H1 (cell line): ENCODE measurements at regions not wholly inside any gene's neighbourhood (a gene's known extent, or its start where the extent isn't known, plus 50 kb on each side); places are given as distances from the start of the nearest gene placed in this dataset.

ENCODE experiments used
- CTBP2 ChIP-seq: IDR thresholded peaks from 2 replicates; pipeline ENCODE4 v1.7.0; 2011; ENCODE audit warnings: borderline replicate concordance, mild to moderate bottlenecking, moderate library complexity, mixed read lengths, low read length; ENCODE audit not compliant: insufficient read depth, insufficient read length
- EP300 ChIP-seq, 2 experiments: IDR thresholded peaks; 1 replicate in 1 of 2; 2 replicates in 1 of 2; pipeline ENCODE4 v1.6.1; 2011 to 2012; ENCODE audit warnings: low read depth in 2 of 2, low read length in 2 of 2, mild to moderate bottlenecking in 2 of 2, borderline replicate concordance in 1 of 2, inconsistent platforms in 1 of 2, moderate library complexity in 1 of 2
- JUN ChIP-seq: IDR thresholded peaks from 2 replicates; pipeline ENCODE4 v1.6.1; 2011; ENCODE audit warnings: low read depth, mild to moderate bottlenecking, improper control_type of control experiment, low read length
- NRF1 ChIP-seq: IDR thresholded peaks from 2 replicates; pipeline ENCODE4 v1.6.1; 2011; ENCODE audit warnings: mild to moderate bottlenecking, low read depth, low read length, improper control_type of control experiment
- SP2 ChIP-seq: IDR thresholded peaks from 2 replicates; pipeline ENCODE4 v1.6.1; 2012; ENCODE audit warnings: mild to moderate bottlenecking, low read length, inconsistent platforms
- TAF7 ChIP-seq: optimal IDR thresholded peaks from 2 replicates; pipeline ENCODE3; 2011; ENCODE audit warnings: low read depth, mild to moderate bottlenecking, inconsistent platforms, low read length, moderate library complexity, borderline replicate concordance
- TF ChIP-seq, protein P1 (sequence below): fragments of 300-600 bp; sonication (generic); IDR thresholded peaks from 2 replicates; pipeline ENCODE4 v1.7.1; 2012; ENCODE audit warnings: low read length, moderate library complexity, mild to moderate bottlenecking, inconsistent platforms; ENCODE audit not compliant: insufficient replicate concordance
- TF ChIP-seq, protein P2 (sequence below): IDR thresholded peaks from 2 replicates; pipeline ENCODE4 v1.6.1; 2011; ENCODE audit warnings: low read depth, mild to moderate bottlenecking, low read length; ENCODE audit not compliant: insufficient read depth

GRCh38 chr3:109713288-109713687 is 375.9 kb upstream of the DPPA4 start (continued):
- TF ChIP-seq, protein P1, sequence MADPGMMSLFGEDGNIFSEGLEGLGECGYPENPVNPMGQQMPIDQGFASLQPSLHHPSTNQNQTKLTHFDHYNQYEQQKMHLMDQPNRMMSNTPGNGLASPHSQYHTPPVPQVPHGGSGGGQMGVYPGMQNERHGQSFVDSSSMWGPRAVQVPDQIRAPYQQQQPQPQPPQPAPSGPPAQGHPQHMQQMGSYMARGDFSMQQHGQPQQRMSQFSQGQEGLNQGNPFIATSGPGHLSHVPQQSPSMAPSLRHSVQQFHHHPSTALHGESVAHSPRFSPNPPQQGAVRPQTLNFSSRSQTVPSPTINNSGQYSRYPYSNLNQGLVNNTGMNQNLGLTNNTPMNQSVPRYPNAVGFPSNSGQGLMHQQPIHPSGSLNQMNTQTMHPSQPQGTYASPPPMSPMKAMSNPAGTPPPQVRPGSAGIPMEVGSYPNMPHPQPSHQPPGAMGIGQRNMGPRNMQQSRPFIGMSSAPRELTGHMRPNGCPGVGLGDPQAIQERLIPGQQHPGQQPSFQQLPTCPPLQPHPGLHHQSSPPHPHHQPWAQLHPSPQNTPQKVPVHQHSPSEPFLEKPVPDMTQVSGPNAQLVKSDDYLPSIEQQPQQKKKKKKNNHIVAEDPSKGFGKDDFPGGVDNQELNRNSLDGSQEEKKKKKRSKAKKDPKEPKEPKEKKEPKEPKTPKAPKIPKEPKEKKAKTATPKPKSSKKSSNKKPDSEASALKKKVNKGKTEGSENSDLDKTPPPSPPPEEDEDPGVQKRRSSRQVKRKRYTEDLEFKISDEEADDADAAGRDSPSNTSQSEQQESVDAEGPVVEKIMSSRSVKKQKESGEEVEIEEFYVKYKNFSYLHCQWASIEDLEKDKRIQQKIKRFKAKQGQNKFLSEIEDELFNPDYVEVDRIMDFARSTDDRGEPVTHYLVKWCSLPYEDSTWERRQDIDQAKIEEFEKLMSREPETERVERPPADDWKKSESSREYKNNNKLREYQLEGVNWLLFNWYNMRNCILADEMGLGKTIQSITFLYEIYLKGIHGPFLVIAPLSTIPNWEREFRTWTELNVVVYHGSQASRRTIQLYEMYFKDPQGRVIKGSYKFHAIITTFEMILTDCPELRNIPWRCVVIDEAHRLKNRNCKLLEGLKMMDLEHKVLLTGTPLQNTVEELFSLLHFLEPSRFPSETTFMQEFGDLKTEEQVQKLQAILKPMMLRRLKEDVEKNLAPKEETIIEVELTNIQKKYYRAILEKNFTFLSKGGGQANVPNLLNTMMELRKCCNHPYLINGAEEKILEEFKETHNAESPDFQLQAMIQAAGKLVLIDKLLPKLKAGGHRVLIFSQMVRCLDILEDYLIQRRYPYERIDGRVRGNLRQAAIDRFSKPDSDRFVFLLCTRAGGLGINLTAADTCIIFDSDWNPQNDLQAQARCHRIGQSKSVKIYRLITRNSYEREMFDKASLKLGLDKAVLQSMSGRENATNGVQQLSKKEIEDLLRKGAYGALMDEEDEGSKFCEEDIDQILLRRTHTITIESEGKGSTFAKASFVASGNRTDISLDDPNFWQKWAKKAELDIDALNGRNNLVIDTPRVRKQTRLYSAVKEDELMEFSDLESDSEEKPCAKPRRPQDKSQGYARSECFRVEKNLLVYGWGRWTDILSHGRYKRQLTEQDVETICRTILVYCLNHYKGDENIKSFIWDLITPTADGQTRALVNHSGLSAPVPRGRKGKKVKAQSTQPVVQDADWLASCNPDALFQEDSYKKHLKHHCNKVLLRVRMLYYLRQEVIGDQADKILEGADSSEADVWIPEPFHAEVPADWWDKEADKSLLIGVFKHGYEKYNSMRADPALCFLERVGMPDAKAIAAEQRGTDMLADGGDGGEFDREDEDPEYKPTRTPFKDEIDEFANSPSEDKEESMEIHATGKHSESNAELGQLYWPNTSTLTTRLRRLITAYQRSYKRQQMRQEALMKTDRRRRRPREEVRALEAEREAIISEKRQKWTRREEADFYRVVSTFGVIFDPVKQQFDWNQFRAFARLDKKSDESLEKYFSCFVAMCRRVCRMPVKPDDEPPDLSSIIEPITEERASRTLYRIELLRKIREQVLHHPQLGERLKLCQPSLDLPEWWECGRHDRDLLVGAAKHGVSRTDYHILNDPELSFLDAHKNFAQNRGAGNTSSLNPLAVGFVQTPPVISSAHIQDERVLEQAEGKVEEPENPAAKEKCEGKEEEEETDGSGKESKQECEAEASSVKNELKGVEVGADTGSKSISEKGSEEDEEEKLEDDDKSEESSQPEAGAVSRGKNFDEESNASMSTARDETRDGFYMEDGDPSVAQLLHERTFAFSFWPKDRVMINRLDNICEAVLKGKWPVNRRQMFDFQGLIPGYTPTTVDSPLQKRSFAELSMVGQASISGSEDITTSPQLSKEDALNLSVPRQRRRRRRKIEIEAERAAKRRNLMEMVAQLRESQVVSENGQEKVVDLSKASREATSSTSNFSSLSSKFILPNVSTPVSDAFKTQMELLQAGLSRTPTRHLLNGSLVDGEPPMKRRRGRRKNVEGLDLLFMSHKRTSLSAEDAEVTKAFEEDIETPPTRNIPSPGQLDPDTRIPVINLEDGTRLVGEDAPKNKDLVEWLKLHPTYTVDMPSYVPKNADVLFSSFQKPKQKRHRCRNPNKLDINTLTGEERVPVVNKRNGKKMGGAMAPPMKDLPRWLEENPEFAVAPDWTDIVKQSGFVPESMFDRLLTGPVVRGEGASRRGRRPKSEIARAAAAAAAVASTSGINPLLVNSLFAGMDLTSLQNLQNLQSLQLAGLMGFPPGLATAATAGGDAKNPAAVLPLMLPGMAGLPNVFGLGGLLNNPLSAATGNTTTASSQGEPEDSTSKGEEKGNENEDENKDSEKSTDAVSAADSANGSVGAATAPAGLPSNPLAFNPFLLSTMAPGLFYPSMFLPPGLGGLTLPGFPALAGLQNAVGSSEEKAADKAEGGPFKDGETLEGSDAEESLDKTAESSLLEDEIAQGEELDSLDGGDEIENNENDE: no peak
- no peak for TF ChIP-seq NRF1
- no peak for TF ChIP-seq SP2
- TF ChIP-seq TAF7: no peak
- TF ChIP-seq CTBP2: no peak
- no peak for TF ChIP-seq EP300 (IDR thresholded peaks at IDR 0.05; ENCODE audit: borderline replicate concordance in 1 of 2, low read depth in 2 of 2, low read length in 2 of 2)
- TF ChIP-seq JUN: no peak
- TF ChIP-seq, protein P2, sequence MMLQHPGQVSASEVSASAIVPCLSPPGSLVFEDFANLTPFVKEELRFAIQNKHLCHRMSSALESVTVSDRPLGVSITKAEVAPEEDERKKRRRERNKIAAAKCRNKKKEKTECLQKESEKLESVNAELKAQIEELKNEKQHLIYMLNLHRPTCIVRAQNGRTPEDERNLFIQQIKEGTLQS: no peak
